HUES48 (cell line): ENCODE measurements at regions not wholly inside any gene's neighbourhood (a gene's known extent, or its start where the extent isn't known, plus 50 kb on each side); places are given as distances from the start of the nearest gene placed in this dataset.
"Not testable (repeated sequence)": the region's sequence is repeated elsewhere in the genome, so short reads cannot be mapped to it uniquely, and the experiment has no call there.

Experiments
- H3K27ac ChIP-seq: one replicate; pipeline ENCODE4 v1.7.0; 2013; ENCODE audit warnings: low read depth, low read length, inconsistent platforms
- H3K27me3 ChIP-seq: 2 replicates; pipeline ENCODE4 v1.6.1; 2013; ENCODE audit warnings: mild to moderate bottlenecking, low read length; ENCODE audit not compliant: control insufficient read depth, insufficient read depth
- H3K36me3 ChIP-seq: 2 replicates; pipeline ENCODE4 v1.6.1; 2013; ENCODE audit warnings: low read length; ENCODE audit not compliant: control insufficient read depth, insufficient read depth
- H3K4me1 ChIP-seq: 2 replicates; pipeline ENCODE4 v1.6.1; 2013; ENCODE audit warnings: mild to moderate bottlenecking, low read length; ENCODE audit not compliant: control insufficient read depth, insufficient read depth
- H3K4me3 ChIP-seq: 2 replicates; pipeline ENCODE4 v1.5.1; 2013; ENCODE audit warnings: mild to moderate bottlenecking, low read depth, low read length
- H3K9ac ChIP-seq: 2 replicates; pipeline ENCODE4 v1.6.1; 2013; ENCODE audit warnings: mild to moderate bottlenecking, low read depth, low read length, moderate library complexity
- H3K9me3 ChIP-seq: 2 replicates; pipeline ENCODE4 v1.6.1; 2013; ENCODE audit warnings: low read length; ENCODE audit not compliant: control insufficient read depth, insufficient read depth

- Histone ChIP-seq H3K9me3 (no peaks in the 10 kb centered on the region), H3K9ac (no peak overlapping the region), H3K27me3 (no peaks in the 10 kb centered on the region), H3K27ac (no peak overlapping the region), H3K4me3 (no peak overlapping the region), H3K4me1 (no peaks in the 10 kb centered on the region), H3K36me3 (no peaks in the 10 kb centered on the region)
Measured at GRCh38 chr5:101271416-101271815, 368.3 kb upstream of the ST8SIA4 start.

- Histone ChIP-seq H3K4me1 (no peaks in the 10 kb centered on the region), H3K27ac (peak overlapping the region; percentile 47), H3K9ac (no peak overlapping the region), H3K36me3 (no peaks in the 10 kb centered on the region), H3K9me3 (peaks cover 7% of the 10 kb centered on the region), H3K4me3 (no peak overlapping the region), H3K27me3 (no peaks in the 10 kb centered on the region)
Measured at GRCh38 chr5:101260857-101261256, 357.8 kb upstream of the ST8SIA4 start.

- Histone ChIP-seq H3K36me3 (no peaks in the 10 kb centered on the region), H3K27me3 (no peaks in the 10 kb centered on the region), H3K4me1 (no peaks in the 10 kb centered on the region), H3K9ac (no peak overlapping the region), H3K27ac (no peak overlapping the region), H3K4me3 (no peak overlapping the region), H3K9me3 (no peaks in the 10 kb centered on the region)
Measured at GRCh38 chr5:101253096-101253495, 350.0 kb upstream of the ST8SIA4 start.

GRCh38 chr5:101244621-101245020 lies 341.5 kb upstream of the ST8SIA4 start:
- Histone ChIP-seq H3K4me3 (no peak overlapping the region), H3K36me3 (no peaks in the 10 kb centered on the region), H3K27me3 (no peaks in the 10 kb centered on the region), H3K27ac (no peak overlapping the region), H3K9ac (no peak overlapping the region), H3K4me1 (no peaks in the 10 kb centered on the region), H3K9me3 (no peaks in the 10 kb centered on the region)

GRCh38 chr5:101212942-101213514 lies 309.9 kb upstream of the ST8SIA4 start:
- Histone ChIP-seq H3K4me1 (peaks cover 23% of the 10 kb centered on the region), H3K4me3 (no peak overlapping the region), H3K9me3 (no peaks in the 10 kb centered on the region), H3K9ac (no peak overlapping the region), H3K27me3 (no peaks in the 10 kb centered on the region), H3K36me3 (no peaks in the 10 kb centered on the region), H3K27ac (no peak overlapping the region)

GRCh38 chr5:101206534-101206933 lies 303.5 kb upstream of the ST8SIA4 start:
- Histone ChIP-seq H3K27me3 (no peaks in the 10 kb centered on the region), H3K9me3 (no peaks in the 10 kb centered on the region), H3K4me1 (no peaks in the 10 kb centered on the region), H3K9ac (no peak overlapping the region), H3K27ac (no peak overlapping the region), H3K36me3 (no peaks in the 10 kb centered on the region), H3K4me3 (no peak overlapping the region)

GRCh38 chr5:101205065-101205464 lies 302.0 kb upstream of the ST8SIA4 start:
- not testable (repeated sequence) for H3K36me3 ChIP-seq, H3K4me1 ChIP-seq, H3K27me3 ChIP-seq, H3K9ac ChIP-seq, H3K9me3 ChIP-seq, H3K4me3 ChIP-seq, H3K27ac ChIP-seq

- not testable (repeated sequence) for H3K27me3 ChIP-seq, H3K27ac ChIP-seq, H3K4me3 ChIP-seq, H3K4me1 ChIP-seq, H3K36me3 ChIP-seq, H3K9ac ChIP-seq
- peaks cover 11% of the 10 kb centered on the region for H3K9me3 ChIP-seq
Measured at GRCh38 chr5:101180365-101180764, 277.3 kb upstream of the ST8SIA4 start.

GRCh38 chr5:101176605-101177004 lies 273.5 kb upstream of the ST8SIA4 start:
- Histone ChIP-seq H3K27me3 (no peaks in the 10 kb centered on the region), H3K27ac (no peak overlapping the region), H3K9me3 (peaks cover 11% of the 10 kb centered on the region), H3K9ac (no peak overlapping the region), H3K36me3 (no peaks in the 10 kb centered on the region), H3K4me1 (peaks cover 9% of the 10 kb centered on the region; the same call in 1 of the 2 replicates), H3K4me3 (no peak overlapping the region)

GRCh38 chr5:101174981-101175380 lies 271.9 kb upstream of the ST8SIA4 start:
- Histone ChIP-seq H3K27me3 (no peaks in the 10 kb centered on the region), H3K4me1 (peaks cover 8% of the 10 kb centered on the region; the same call in 1 of the 2 replicates), H3K4me3 (no peak overlapping the region), H3K36me3 (no peaks in the 10 kb centered on the region), H3K9me3 (peaks cover 11% of the 10 kb centered on the region), H3K27ac (no peak overlapping the region), H3K9ac (no peak overlapping the region)

GRCh38 chr5:101163088-101163487 lies 260.0 kb upstream of the ST8SIA4 start:
- Histone ChIP-seq H3K9ac (no peak overlapping the region), H3K36me3 (no peaks in the 10 kb centered on the region), H3K4me3 (no peak overlapping the region), H3K4me1 (no peaks in the 10 kb centered on the region), H3K9me3 (no peaks in the 10 kb centered on the region), H3K27ac (no peak overlapping the region), H3K27me3 (no peaks in the 10 kb centered on the region)

GRCh38 chr5:101160002-101160401 lies 256.9 kb upstream of the ST8SIA4 start:
- Histone ChIP-seq H3K9me3 (no peaks in the 10 kb centered on the region), H3K9ac (no peak overlapping the region), H3K27ac (no peak overlapping the region), H3K27me3 (no peaks in the 10 kb centered on the region), H3K4me3 (no peak overlapping the region), H3K4me1 (no peaks in the 10 kb centered on the region), H3K36me3 (no peaks in the 10 kb centered on the region)
